ENCODE measurements at regions not wholly inside any gene's neighbourhood (a gene's known extent, or its start where the extent isn't known, plus 50 kb on each side); places are given as distances from the start of the nearest gene placed in this dataset.
"Not testable (repeated sequence)": the region's sequence is repeated elsewhere in the genome, so short reads cannot be mapped to it uniquely, and the experiment has no call there.

DNA sequence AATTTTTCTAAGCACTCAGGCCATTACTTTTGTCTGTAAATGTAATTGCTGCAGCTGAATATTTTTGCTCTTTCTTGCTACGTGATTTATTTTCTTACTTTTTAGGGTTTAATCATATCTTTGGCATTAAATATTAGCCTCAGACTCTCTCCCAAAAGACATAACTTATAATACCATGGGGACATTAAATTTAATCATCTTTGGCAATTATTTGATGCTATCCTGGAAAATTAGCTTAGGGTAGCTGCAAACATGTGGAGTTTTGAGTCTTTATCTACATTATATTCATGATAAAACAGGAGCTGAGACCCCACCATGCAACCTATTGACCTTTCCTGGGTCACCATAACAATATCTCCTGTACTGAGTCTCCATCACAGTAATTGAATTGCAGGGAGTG, 59.1 kb upstream of the EDAR start:
- TF ChIP-seq, protein P1, sequence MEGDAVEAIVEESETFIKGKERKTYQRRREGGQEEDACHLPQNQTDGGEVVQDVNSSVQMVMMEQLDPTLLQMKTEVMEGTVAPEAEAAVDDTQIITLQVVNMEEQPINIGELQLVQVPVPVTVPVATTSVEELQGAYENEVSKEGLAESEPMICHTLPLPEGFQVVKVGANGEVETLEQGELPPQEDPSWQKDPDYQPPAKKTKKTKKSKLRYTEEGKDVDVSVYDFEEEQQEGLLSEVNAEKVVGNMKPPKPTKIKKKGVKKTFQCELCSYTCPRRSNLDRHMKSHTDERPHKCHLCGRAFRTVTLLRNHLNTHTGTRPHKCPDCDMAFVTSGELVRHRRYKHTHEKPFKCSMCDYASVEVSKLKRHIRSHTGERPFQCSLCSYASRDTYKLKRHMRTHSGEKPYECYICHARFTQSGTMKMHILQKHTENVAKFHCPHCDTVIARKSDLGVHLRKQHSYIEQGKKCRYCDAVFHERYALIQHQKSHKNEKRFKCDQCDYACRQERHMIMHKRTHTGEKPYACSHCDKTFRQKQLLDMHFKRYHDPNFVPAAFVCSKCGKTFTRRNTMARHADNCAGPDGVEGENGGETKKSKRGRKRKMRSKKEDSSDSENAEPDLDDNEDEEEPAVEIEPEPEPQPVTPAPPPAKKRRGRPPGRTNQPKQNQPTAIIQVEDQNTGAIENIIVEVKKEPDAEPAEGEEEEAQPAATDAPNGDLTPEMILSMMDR (IDR thresholded peaks at IDR 0.05; ENCODE audit: borderline replicate concordance), result no peak
- Histone ChIP-seq H3K4me1 (no peaks in the 10 kb centered on the region), H3K27ac (replicated peaks) (no peak overlapping the region), H3K9me3 (replicated peaks) (no peaks in the 10 kb centered on the region), H3K27me3 (ENCODE audit: low read depth) (no peaks in the 10 kb centered on the region), H3K4me3 (no peak overlapping the region), H3K36me3 (no peaks in the 10 kb centered on the region)
- intact Hi-C loops (cut with micrococcal nuclease), result no loop called here
- no peak for DNase-seq

DNA sequence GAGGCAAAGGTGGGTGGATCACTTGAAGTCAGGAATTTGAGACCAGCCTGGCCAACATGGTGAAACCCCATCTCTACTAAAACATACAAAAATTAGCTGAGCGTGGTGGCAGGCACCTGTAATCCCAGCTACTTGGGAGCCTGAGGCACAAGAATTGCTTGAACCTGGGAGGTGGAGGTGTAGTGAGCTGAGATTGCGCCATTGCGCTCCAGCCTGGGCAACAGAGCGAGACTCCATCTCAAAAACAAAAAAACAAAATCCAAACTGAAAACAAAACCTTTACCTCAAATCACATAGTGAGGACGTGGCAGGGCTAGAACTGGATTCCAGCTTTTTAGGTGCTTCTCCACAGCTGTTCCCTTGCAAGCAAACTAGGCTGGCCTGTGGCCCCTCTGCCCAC, 58.5 kb upstream of the EDAR start:
- H3K36me3 ChIP-seq; H3K9me3 ChIP-seq (replicated peaks); DNase-seq; H3K27me3 ChIP-seq (ENCODE audit: low read depth); H3K4me3 ChIP-seq; intact Hi-C loops (cut with micrococcal nuclease); H3K27ac ChIP-seq (replicated peaks); H3K4me1 ChIP-seq: not testable (repeated sequence)

DNA sequence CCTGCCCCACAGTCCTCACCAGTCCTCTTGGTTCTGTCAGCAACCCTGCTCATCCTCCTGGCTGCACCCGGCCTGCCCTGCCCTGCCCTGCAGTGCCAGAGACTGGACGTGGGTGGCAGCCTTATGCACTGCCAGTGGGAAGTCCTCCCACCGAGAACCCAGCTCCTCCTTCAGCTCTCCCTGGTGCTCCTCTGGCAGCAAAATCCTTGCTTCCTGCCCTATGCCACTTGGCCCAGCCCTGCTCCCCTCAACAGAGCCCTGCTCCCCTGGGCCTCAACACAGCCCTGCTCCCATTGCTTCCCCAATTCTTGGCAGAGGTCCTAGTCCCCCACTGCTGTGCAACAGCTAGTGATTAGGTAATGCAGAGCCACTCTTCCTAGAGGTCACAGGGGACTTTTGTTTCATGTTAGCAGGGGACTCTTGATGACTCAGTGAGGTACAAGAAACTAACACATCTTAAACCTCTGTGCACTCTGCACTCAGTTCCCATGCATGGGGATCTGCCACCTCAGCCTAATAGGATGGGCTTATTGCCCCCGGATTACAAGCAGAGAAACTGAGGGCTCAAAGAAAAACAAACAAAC, 58.0 kb upstream of the EDAR start:
- TF ChIP-seq, protein P1 (IDR thresholded peaks at IDR 0.05; ENCODE audit: borderline replicate concordance), result no peak
- Histone ChIP-seq H3K4me1 (no peaks in the 10 kb centered on the region), H3K9me3 (replicated peaks) (no peaks in the 10 kb centered on the region), H3K36me3 (no peaks in the 10 kb centered on the region), H3K4me3 (no peak overlapping the region), H3K27ac (replicated peaks) (no peak overlapping the region), H3K27me3 (ENCODE audit: low read depth) (no peaks in the 10 kb centered on the region)
- intact Hi-C loops (cut with micrococcal nuclease), result no loop called here
- DNase-seq, result no peak

DNA sequence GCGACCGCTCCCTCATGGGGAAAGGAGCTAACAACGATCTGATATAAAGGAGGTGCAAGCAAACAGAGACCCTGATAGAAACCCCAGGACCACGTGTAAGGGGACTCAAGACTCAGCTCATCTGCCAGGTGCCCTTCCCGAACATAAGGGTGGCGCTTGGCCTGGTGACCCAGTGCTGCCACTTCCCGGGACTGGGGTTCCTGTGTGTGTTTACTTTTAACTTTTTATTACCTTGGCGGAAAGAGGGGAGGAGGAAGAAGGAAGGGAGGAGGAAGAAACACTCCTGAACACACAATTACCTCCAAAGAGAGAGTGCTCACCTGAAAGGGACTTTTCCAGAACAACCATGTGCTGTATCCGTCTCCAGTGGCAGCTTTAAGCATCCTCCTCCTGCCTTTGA, 56.5 kb upstream of the EDAR start:
- no peak overlapping the region for H3K27ac ChIP-seq (replicated peaks)
- no peaks in the 10 kb centered on the region for H3K4me1 ChIP-seq
- intact Hi-C loops (cut with micrococcal nuclease), result no loop called here

DNA sequence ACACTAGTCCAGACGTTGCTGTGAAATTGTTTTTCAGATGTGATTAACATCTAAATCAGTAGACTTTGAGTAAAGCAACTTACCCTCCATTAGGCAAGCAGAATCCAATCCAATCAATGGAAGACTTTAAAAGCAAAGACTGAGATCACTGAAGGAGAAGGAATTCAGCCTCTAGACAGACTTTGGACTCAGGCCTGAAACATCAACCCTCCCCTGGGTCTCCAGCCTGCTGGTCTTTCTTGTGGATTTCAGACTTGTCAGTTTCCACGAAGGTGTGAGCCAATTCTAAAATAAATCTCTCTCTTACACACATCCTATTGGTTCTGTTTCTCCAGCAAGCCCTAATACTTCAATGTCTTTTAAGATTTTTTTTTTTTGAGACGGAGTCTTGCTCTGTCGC, 50.0 kb upstream of the EDAR start:
- intact Hi-C loops (cut with micrococcal nuclease), result no loop called here
- Histone ChIP-seq H3K27ac (replicated peaks) (no peak overlapping the region), H3K4me3 (no peak overlapping the region), H3K36me3 (no peaks in the 10 kb centered on the region), H3K27me3 (ENCODE audit: low read depth) (no peaks in the 10 kb centered on the region), H3K9me3 (replicated peaks) (no peaks in the 10 kb centered on the region), H3K4me1 (no peaks in the 10 kb centered on the region)
- TF ChIP-seq, protein P1 (IDR thresholded peaks at IDR 0.05; ENCODE audit: borderline replicate concordance), result no peak
- DNase-seq, result no peak

More for the DNA sequence above, 56.5 kb upstream of the EDAR start:
- no peak for DNase-seq
- Histone ChIP-seq H3K9me3 (replicated peaks) (no peaks in the 10 kb centered on the region), H3K36me3 (no peaks in the 10 kb centered on the region), H3K27me3 (ENCODE audit: low read depth) (no peaks in the 10 kb centered on the region), H3K4me3 (no peak overlapping the region)
- TF ChIP-seq, protein P1 (IDR thresholded peaks at IDR 0.05; ENCODE audit: borderline replicate concordance), result no peak
